K562 (cell line): ENCODE measurements at regions not wholly inside any gene's neighbourhood (a gene's known extent, or its start where the extent isn't known, plus 50 kb on each side); places are given as distances from the start of the nearest gene placed in this dataset.

Source experiments
- ATF6 ChIP-seq: sonication (generic); formaldehyde crosslinking; IDR thresholded peaks from 2 replicates; pipeline ENCODE4 v1.4.0; 2020; ENCODE audit warnings: mild to moderate bottlenecking, missing genetic modification reagents
- CHD4 ChIP-seq: fragments of 200-600 bp; sonication (generic); IDR thresholded peaks from 3 replicates; pipeline ENCODE4 v1.6.1; 2012; ENCODE audit warnings: low read depth, mild to moderate bottlenecking, mixed read lengths, low read length, inconsistent platforms; ENCODE audit not compliant: insufficient read depth, insufficient replicate concordance, poor library complexity, severe bottlenecking
- EHMT2 ChIP-seq: fragments of 450-650 bp; IDR thresholded peaks from 2 replicates; pipeline ENCODE4 v1.6.1; 2018; ENCODE audit warnings: antibody characterized with exemption
- FOXP1 ChIP-seq: sonication (generic); formaldehyde crosslinking; IDR thresholded peaks from 2 replicates; pipeline ENCODE4 v1.8.0; 2022; ENCODE audit warnings: mild to moderate bottlenecking, missing genetic modification reagents
- HDAC6 ChIP-seq: IDR thresholded peaks from 2 replicates; pipeline ENCODE4 v1.6.1; 2012; ENCODE audit warnings: low read depth, mild to moderate bottlenecking, control low read depth, inconsistent platforms, low read length, moderate library complexity
- HIVEP1 ChIP-seq: fragments of 250-450 bp; sonication (Bioruptor Pico); IDR thresholded peaks from 2 replicates; pipeline ENCODE4 v1.4.0; 2020; ENCODE audit warnings: mild to moderate bottlenecking
- HNRNPK ChIP-seq: fragments of 200-400 bp; formaldehyde crosslinking; IDR thresholded peaks from one replicate; pipeline ENCODE4 v1.6.1; 2018; ENCODE audit warnings: mild to moderate bottlenecking, low read depth, low read length; ENCODE audit not compliant: poor library complexity, severe bottlenecking
- HSF4 ChIP-seq: fragments of 250-450 bp; sonication (Bioruptor Pico); IDR thresholded peaks from 2 replicates; pipeline ENCODE4 v2.1.2; 2022; ENCODE audit warnings: mild to moderate bottlenecking, moderate library complexity, borderline replicate concordance
- JUNB ChIP-seq: fragments of 450-650 bp; formaldehyde crosslinking; conservative IDR thresholded peaks from 2 replicates; pipeline ENCODE4 v1.4.0; 2020; ENCODE audit warnings: mild to moderate bottlenecking
- JUND ChIP-seq, 2 experiments: IDR thresholded peaks; 2 replicates in 1 of 2; 3 replicates in 1 of 2; pipeline ENCODE4 v1.6.1; 2011; ENCODE audit warnings: borderline replicate concordance in 2 of 2, low read depth in 2 of 2, low read length in 2 of 2, improper control_type of control experiment in 1 of 2, missing biosample characterization in 1 of 2, missing genetic modification characterization in 1 of 2, missing genetic modification reagents in 1 of 2
- KLF1 ChIP-seq: fragments of 450-650 bp; IDR thresholded peaks from 2 replicates; pipeline ENCODE4 v1.6.1; 2016; ENCODE audit warnings: missing genetic modification characterization, missing compliant biosample characterization
- MTA3 ChIP-seq: fragments of 450-650 bp; formaldehyde crosslinking; IDR thresholded peaks from 2 replicates; pipeline ENCODE4 v1.6.1; 2017; ENCODE audit warnings: mild to moderate bottlenecking, borderline replicate concordance
- RBM14 ChIP-seq: fragments of 200-400 bp; formaldehyde crosslinking; IDR thresholded peaks from 2 replicates; pipeline ENCODE4 v1.6.1; 2018; ENCODE audit warnings: low read depth, mild to moderate bottlenecking, low read length, moderate library complexity, borderline replicate concordance; ENCODE audit not compliant: insufficient read depth
- RFX5 ChIP-seq: IDR thresholded peaks from 2 replicates; pipeline ENCODE4 v1.6.1; 2011; ENCODE audit warnings: low read depth, mild to moderate bottlenecking, improper control_type of control experiment, low read length
- SIN3A ChIP-seq, 2 experiments: fragments of 150-350 bp in 1 of 2; IDR thresholded peaks; 2 replicates each; pipeline ENCODE4 v1.6.1; 2011 to 2016; ENCODE audit warnings: borderline replicate concordance in 2 of 2, low read depth in 2 of 2, low read length in 2 of 2, mild to moderate bottlenecking in 2 of 2, moderate library complexity in 2 of 2; ENCODE audit not compliant: control insufficient read depth in 1 of 2
- SMARCE1 ChIP-seq: fragments of 450-650 bp; IDR thresholded peaks from 2 replicates; pipeline ENCODE4 v1.7.1; 2016; ENCODE audit warnings: mild to moderate bottlenecking
- TCFL5 ChIP-seq: fragments of 250-450 bp; sonication (Bioruptor Pico); conservative IDR thresholded peaks from 2 replicates; pipeline ENCODE4 v1.6.1; 2021; ENCODE audit warnings: mild to moderate bottlenecking, moderate library complexity, matching md5 sums
- TRIM28 ChIP-seq: fragments of 450-650 bp; IDR thresholded peaks from 2 replicates; pipeline ENCODE4 v1.6.1; 2017
- ZBTB1 ChIP-seq: sonication (generic); formaldehyde crosslinking; IDR thresholded peaks from 2 replicates; pipeline ENCODE4 v1.8.1; 2023; ENCODE audit warnings: missing genetic modification reagents, low read depth, mild to moderate bottlenecking, borderline replicate concordance
- ZNF146 ChIP-seq: IDR thresholded peaks from one replicate; pipeline ENCODE4 v1.6.1; 2018; ENCODE audit warnings: missing compliant biosample characterization; ENCODE audit not compliant: unreplicated experiment
- ZNF24 ChIP-seq: fragments of 450-650 bp; IDR thresholded peaks from 2 replicates; pipeline ENCODE4 v1.6.1; 2016
- ZNF274 ChIP-seq: IDR thresholded peaks from 2 replicates; pipeline ENCODE4 v1.6.1; 2011; ENCODE audit warnings: low read depth, mild to moderate bottlenecking, low read length, moderate library complexity, borderline replicate concordance
- ZNF586 ChIP-seq: fragments of 450-650 bp; formaldehyde crosslinking; conservative IDR thresholded peaks from 2 replicates; pipeline ENCODE4 v1.4.0; 2020; ENCODE audit warnings: mild to moderate bottlenecking, moderate library complexity
- ZNF695 ChIP-seq: fragments of 450-650 bp; formaldehyde crosslinking; IDR thresholded peaks from 2 replicates; pipeline ENCODE4 v1.4.0; 2020; ENCODE audit warnings: mild to moderate bottlenecking, moderate library complexity

- TF ChIP-seq MTA3 (peak; percentile 70), ZBTB1 (CRISPR knock-in tag) (no peak), HNRNPK (no peak), ZNF146 (CRISPR knock-in tag) (no peak), SIN3A (IDR thresholded peaks at IDR 0.05; ENCODE audit: borderline replicate concordance in 2 of 2, control insufficient read depth in 1 of 2, low read depth in 2 of 2, low read length in 2 of 2) (no peak), ZNF274 (no peak), CHD4 (no peak), SMARCE1 (peak; percentile 84), ATF6 (no peak), FOXP1 (CRISPR knock-in tag) (no peak), EHMT2 (peak; percentile 84), HDAC6 (no peak), TRIM28 (no peak), ZNF24 (peak; percentile 54; the same call in 1 of the 2 replicates), JUNB (CRISPR knock-in tag) (no peak), TCFL5 (no peak), HSF4 (CRISPR knock-in tag) (no peak), JUND (IDR thresholded peaks at IDR 0.05; ENCODE audit: borderline replicate concordance, low read depth, low read length) (peak; percentile 41; the same call in 1 of the 2 replicates), JUND (tag; IDR thresholded peaks at IDR 0.05; ENCODE audit: borderline replicate concordance, low read depth, low read length) (0 out of 3 replicates have a peak, but pooled peaks have one; percentile 46), RBM14 (no peak), HIVEP1 (CRISPR knock-in tag) (no peak), KLF1 (tag) (0 out of 2 replicates have a peak, but pooled peaks have one; percentile 23), ZNF695 (no peak), ZNF586 (CRISPR knock-in tag) (no peak), RFX5 (no peak)
Observed at GRCh38 chr5:36739751-36740221, 133.4 kb downstream of the SLC1A3 start (continued).
